GM21367 (cell line): ENCODE measurements at regions not wholly inside any gene's neighbourhood (a gene's known extent, or its start where the extent isn't known, plus 50 kb on each side); places are given as distances from the start of the nearest gene placed in this dataset.
A peak's percentile ranks its signal among the peaks of the same experiment; 100 is the strongest.
"Not testable (repeated sequence)": the region's sequence is repeated elsewhere in the genome, so short reads cannot be mapped to it uniquely, and the experiment has no call there.

Experiments
- ATAC-seq: cut with Tn5 transposase; IDR thresholded peaks from one replicate; pipeline ENCODE4 v1.9.1; 2021; ENCODE audit not compliant: unreplicated experiment

DNA sequence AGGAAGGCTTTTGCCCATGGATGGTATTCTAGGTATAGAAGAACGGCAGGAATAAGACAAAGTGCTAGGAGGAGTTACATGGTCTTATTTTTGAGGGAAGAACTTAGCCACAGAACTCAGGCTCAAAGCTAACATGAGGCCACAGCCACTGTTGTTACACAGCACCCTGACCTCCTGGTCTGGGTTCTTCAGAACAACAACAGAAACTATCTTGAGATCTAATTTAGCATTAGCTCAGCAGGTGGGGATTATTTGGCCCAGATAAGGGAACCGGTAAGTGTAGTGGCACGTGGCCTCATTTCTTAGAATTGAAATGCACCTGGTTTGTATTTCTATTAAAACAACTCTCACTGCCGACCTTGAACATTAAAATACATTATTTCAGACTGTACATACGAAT, 1168.7 kb upstream of the SEMA6A start:
- no peak for ATAC-seq

DNA sequence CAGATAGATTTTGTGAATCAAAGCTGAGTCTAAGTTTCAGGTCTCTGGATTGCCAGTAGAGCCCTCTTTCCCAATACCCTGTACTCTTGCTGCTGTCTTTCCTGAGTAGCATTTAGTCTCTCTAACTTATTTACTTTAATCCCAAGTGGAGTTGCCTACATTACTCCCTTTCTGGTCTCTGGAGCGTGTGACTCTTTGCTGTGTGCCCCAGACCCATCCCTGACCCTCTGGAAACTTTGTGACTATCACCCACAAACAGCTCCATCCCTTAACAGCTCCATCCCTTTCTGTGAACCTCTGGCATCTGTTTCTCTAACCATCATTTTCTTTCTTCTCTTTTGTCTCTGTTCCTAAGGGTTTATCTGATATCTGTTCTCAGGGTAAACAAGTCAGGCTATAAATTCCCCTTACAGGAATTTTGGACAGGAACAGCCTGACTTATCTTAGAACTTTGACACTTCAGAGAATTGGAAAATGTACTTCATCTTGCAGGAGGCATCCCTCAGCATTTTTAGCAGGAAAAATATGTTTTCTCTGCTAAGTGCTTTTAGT, 1167.1 kb upstream of the SEMA6A start:
- no peak for ATAC-seq

DNA sequence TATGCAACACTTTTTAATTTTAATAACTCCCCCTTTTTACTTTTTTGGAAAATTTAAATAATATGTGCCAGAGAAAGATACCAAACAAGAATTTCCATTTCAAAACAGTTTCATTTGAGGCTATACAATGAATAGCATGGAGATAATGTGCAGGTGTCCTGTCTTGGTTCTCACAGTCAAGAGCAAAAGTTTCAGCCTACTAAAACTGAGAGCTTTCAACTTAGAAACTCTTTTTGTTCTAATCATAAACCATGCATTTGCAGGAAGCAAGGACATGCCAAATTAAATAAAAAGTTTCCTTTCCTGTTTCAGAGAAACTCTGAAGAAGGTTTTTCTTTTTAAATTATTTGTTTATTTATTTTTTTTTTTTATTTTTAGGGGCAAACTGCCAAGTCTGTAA, 1165.6 kb upstream of the SEMA6A start:
- no peak for ATAC-seq

DNA sequence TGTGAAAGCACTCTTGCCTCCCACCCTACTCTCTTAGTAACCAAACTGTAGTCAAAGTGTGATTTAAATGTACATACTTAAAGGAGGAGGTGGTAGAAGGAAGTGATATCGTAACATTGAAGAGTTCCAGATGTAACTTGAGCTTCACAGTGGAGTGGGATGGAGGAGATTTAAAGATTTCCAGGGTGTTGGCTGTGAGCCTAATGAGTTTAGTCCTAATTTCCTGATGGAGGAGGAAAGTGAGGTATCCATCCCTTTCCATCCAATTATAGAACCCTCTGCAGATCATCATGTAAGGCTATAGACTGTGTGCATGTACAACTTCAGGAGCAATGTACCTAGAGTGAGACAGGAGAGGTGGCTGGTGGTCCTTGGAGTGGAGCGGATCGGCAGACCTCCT, 1163.9 kb upstream of the SEMA6A start:
- ATAC-seq = no peak

DNA sequence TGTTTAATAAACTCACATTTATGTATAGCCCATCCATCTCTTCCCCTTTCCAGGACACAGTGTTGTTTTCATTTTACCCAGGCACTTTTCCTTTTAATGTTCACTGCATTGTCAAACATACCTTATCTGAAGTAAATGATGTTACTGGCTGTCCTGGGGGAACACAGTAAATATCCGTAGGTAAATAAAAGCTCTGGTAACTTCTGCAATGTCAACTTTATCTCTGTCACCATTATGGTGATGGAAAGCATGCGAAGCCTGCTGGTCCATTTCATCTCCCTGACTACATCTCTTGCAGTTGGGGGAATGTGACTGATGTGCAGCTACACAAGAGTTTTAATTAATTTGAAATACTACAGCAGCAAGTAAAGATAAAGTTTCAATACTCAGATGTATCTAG, 1162.1 kb upstream of the SEMA6A start:
- ATAC-seq = no peak

DNA sequence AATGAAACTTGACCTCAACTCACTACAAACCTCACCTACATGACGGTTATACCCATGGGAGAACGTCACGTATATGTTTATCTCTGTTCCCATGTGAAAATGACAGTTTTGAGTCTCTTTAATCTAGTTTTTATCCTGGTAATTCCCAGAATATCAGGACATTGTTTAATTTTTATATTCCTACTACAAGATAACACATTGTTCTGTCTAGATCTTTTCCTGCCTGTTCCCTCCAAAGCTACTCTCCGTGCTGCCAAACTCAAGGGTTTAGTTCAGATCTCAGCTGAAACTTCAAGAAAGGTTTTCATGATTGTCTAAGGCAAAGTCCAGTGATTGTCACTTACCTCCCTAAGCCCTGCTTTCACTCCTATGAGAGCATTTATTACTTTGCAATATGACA, 1159.4 kb upstream of the SEMA6A start:
- ATAC-seq = no peak

DNA sequence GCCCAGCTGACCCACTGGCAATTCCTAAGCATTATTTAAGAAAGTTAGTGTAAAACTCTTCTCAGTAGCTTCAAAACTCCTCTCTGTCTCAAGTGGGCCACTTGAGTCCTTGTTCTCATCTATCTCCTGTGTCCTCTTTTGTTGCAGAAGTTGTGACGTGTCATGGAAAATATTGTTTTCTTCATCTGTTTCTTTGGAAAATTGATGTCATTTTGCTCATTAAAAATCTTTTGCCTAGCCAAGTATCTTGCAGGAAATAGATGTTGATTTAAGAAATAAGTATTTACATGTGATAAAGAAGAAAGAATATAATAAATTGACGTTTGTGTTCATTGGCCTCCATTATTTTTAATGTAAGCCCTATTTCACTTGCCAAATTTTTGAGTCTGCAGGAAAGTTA, 1158.4 kb upstream of the SEMA6A start:
- ATAC-seq = no peak

DNA sequence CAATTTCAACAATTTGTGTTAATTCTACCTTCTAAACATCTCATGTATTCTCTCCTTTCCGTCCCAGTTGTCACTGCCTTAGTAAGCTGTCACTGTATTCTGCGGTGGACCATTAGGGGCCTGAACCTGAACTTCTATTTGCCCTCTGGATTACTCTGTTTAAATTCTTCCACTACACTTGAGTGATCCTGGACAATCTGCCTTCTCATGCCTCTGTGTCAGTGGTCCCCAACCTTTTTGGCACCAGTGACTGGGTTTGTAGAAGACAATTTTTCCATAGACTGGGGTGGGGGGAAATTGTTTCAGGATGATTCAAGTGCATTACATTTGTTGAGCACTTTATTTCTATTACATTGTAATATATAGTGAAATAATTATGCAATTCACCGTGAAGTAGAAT, 1157.6 kb upstream of the SEMA6A start:
- no peak for ATAC-seq

DNA sequence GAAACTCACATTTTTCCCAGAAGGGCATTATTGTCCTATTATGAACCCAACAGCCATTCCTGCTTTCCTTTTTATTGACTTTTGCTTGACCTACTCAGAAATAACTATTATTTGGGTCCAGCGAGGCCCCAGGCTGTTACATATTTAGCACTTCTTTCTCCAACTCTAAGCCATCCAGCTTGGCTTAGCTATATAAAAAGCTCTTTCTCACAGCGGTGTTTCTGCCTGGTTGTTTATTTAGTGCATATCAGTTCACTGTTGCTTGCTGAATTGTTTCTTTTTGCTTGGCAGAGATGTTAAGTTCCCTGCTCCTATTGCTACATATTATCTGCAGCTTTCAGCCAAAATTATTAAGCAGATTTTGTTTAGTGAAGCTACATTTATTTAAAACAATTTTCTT, 1156.8 kb upstream of the SEMA6A start:
- no peak for ATAC-seq

DNA sequence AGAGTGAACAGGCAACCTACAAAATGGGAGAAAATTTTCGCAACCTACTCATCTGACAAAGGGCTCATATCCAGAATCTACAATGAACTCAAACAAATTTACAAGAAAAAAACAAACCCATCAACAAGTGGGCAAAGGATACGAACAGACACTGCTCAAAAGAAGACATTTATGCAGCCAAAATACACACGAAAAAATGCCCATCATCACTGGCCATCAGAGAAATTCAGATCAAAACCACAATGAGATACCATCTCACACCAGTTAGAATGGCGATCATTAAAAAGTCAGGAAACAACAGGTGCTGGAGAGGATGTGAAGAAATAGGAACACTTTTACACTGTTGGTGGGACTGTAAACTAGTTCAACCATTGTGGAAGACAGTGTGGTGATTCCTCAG, 1146.2 kb upstream of the SEMA6A start:
- ATAC-seq = not testable (repeated sequence)

DNA sequence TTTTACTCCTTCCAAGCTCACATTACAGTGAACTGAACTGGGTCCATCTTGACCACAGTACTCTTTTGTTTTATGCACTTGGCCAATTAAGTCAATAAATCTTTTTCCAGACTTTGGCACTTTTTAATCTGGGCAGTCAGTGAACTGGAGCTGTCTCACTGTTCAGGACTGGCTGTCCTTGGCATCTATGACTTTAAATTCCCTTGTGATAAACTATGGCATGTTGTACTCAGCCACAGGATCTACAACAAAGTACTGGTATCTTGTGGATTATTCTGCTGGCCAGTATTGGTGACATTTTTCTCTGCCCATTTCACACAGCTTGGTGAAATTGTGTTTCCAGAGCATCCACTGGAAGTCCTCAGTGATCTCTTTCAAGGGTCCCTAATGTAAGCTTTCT, 1144.8 kb upstream of the SEMA6A start:
- ATAC-seq = no peak

DNA sequence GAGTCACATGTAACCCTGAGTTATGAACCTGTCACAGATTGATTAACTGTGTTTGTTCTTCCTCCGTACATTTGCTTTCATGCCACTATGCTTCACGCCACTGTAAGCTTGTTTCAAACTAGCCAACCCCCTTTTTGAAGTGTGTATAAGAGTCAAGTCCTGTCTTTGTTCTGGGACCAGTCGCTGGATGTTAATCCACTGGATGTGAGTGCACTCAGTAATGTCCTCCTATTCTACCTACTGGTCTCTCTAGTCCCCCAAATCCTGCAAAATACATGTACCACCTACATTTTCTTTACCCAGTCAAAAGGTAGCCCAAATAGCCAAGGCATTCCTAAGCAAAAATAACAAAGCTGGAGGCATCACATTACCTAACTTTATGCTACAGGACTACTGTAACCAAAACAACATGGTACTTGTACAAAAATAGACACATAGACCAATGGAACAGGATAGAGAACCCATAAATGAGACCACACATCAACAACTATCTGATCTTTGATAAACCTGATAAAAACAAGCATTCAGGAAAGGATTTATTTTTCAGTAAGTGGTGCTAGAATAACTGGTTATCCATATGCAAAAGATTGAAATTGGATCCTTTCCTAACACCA, 1139.1 kb upstream of the SEMA6A start:
- ATAC-seq = no peak

DNA sequence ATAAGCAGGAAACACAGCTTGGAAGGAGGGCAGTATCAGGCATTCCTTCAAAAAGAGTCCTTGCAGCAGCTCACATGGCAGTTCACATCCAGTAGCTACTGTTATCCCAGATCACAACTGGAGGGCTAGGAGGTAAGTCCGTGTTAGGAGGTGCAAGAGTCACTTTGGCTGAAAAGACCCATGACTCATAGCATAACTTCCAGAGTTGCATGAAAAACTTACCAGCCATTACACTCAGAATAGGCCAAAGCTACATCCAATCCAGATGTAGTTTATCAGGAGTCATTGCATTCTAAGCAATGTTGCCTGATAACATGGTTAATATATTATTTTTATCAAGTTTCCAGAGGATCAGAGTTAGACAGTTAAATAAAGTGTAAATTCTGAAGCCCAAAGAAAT, 1126.4 kb upstream of the SEMA6A start:
- ATAC-seq = no peak

DNA sequence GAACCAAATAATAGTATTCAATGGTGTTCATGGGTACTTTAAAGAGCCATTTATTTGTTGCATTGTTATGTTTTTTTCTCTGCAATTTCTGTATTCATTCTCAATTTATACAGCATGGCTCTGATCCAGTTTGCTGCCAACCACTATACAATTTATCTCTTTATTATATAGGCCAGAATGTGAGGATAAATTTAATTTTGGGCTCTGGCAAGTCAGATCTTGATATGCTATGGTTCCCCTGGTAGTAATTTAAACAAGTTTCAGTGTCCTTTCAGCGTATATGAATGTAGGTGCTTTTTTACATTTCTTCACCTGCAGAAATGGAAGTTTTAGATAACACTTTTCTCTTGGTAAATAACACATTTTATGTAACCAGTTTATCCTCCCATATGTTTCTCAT, 1118.0 kb upstream of the SEMA6A start:
- no peak for ATAC-seq

DNA sequence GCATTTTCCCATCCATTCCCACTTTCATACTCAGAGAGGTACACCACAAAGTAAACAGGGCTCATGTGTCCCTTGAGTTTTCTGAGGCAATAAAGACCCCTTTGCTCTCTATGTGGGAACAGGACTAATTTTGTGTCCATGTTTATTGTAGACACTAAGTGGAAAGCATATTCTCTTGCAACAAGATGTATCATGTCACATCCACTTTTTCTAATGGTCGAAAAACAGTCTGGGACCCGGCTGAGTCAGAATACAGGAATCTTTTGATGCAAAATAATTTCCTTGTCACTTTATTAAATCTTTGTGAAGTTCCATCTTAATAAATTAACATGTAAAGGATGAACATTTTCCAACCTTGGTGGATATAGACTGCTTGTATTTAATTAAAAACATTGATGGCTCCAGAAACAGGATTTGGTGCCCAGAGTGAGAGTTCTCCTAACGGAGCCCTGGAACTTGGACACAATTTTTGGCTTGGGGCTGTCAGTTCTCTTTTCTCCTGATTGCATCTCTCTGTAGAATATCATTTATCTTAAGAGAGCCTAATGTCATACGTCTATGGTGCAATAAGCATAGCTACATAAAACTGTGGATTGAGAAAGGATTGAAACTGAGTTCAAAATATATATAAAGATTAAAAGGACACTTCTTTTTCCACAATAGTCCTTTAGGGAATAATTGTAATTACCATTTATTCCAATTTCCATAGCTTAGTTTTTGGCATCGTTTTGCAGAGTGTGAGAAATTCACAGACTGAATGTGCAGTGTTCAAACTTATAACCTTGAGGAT, 1116.7 kb upstream of the SEMA6A start:
- ATAC-seq = no peak

DNA sequence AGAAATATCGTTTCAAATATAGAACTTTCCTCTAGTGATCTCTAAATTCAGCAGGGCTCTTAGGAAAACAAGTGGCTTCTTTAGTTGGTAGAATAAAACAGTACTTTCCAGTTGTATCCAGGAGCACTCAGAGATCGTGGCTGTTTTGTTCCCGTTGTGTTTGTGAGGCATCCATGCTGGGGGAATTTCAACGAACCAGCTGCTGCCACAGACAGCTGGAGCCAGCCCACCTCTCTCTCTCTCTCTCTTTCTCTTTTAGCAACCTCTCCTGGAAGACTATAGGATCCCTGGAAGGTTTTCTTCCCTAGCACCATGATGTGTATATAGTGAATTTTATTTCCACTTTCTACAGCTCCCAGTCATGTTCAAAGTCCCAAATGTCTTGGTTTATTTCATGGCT, 1116.0 kb upstream of the SEMA6A start:
- ATAC-seq = no peak

DNA sequence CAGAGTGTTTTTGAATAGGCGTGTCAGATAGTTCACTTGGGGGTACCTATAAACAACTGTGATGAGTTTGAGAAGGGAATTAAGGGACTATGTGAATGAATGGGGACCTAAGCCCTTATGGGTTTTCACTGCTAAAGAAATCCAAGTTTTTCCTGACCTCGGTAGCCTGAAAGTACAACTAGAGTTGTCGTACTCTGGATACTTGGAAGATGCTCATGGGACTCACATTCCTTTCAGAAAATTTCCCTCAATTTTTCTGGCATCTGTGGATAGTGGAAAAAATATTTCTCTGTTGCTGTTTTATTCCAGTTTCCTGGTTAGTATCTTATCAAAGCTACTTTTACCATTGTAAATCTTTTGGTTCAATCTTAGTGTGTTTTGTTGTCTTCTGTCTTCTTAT, 1112.3 kb upstream of the SEMA6A start:
- no peak for ATAC-seq

DNA sequence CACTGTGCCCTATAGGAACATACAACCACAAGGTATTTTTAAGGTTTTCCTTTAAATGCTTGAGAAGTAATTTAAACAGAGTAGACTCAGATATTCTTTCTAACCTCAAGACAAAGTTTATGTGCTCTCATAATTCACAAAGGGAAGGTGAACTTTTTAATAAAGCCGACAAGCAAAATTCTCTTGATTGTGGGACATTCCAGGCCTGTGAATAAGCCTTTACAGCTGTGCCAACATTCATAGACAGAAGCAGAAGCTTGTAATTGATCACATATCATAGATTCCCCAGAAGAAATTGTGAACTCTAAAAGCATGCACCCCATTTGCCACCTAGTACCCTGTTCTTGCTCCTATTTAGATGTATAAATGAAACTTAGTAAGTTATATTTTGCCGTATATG, 1107.8 kb upstream of the SEMA6A start:
- ATAC-seq = no peak

DNA sequence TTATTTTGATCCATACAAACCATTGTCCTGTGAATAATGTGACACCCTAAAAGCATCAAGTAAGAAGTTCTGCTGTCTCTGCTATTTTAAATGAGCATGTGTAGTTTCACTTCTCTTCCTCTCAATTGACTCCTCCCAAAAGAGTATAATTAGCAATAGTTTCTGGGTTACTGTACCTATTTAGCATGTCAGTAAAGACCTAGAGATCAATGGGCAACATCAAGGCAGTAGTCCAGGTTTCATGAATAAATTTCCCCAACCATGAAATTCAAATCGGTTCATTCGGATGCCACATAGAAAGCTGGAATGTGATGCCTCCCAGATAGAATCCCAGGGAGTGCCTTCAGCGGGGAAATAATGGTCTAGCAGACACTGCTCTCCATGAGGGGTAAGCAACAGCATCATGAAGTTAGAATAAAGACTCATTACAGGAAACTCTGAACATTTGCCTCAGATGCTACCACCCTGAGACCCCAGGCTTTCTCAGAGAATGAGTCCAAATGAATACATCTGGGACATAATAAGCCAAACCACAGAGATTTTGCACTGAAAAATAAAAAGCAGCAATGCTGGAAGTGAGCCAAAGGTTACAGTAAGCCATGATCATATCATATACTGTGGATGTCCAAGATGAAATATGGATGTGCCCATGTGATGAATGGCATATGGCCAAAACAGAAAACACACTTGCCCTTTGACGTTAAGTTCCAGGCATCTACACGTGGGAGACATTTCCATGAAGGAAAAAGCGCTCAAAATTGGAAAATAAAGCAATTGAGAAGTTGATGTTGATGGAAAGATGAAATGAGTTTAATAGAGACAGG, 1107.0 kb upstream of the SEMA6A start:
- peak; percentile 61 for ATAC-seq

DNA sequence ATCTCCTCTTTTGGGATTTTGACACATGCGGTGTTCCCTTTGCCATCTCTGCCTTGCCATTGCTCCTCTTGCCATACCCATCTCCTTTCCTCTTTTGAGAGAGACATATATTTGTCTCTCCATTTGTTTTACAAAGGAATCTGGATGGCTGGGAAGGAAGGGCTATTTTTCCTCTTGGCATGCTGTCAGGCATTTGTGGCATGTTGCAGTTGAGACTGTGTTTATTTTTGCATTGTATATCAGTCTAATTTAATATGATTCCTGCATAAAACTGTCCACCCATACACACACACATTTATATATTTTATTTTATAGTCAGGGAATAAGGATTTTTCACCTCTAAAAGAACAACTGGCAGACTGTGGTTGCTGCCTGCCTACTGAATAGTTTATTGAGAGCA, 1105.8 kb upstream of the SEMA6A start:
- ATAC-seq = no peak

DNA sequence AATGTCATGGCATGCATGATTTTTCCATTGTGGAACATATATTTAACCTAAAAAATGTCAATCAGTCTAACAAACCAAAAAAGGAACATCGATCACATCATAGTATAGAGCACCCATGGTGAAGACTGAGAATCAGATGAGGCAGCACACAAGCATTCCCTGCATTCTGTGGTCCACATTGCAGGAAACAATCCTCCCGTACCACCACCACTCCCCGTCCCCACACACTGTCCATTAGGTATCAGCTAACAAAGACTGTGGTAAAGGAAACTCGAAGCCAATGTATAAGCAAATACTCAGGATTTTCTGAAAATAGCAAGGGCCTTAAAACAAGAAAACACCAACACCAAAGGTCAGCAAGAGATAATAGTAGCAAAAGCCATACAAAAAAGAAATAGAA, 1104.4 kb upstream of the SEMA6A start:
- no peak for ATAC-seq

DNA sequence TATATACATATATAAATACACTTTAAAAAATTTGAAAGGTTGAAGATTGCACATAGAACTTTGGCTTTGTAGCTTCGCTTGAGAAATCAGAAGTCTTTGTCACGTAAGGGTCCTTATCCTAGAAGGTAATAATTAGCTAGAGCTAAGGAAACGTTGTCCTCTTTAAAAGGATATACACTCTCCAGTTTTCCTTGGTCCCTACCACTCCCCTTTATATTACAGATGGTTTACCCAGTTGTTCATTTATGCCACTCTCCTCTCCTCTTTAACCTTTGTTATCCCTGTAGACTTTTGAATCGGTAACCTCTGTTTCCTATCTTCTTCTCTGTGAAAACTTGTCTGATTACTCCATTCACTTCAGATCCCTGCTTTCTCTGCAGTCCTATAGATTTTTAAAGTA, 1101.0 kb upstream of the SEMA6A start:
- ATAC-seq = no peak
